ENCODE measurements at regions not wholly inside any gene's neighbourhood (a gene's known extent, or its start where the extent isn't known, plus 50 kb on each side); places are given as distances from the start of the nearest gene placed in this dataset.

DNA sequence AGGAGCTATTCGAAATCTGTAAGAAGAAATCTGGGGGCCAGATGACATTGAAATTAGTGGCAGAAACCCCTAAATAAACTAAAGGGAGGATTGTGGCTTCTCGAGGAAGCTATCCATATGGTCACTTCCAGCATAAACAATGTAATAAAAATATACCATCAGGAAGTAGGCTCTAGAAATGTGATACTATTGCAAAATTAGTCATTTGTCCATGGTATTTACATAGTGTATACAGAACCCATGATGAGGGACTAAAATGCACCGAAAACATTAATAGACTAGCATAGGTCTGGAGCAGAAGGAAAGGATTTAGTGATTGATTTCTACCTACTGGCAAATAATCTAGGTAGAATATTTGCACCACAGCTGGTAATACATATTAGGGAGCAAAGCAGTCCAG lies 1344.0 kb downstream of the FSTL5 start:
- no peak overlapping the region for H3K27ac ChIP-seq
- CTCF ChIA-PET = no interaction called here
- H3K4me3 ChIP-seq = no peak overlapping the region
- POLR2A ChIA-PET = no interaction called here
- H3K9me3 ChIP-seq = no peaks in the 10 kb centered on the region
- no peaks in the 10 kb centered on the region for H3K4me1 ChIP-seq
- no peak overlapping the region for H3K4me2 ChIP-seq
- no peak for FAIRE-seq
- TF ChIP-seq FOXS1 (CRISPR knock-in tag; IDR thresholded peaks at IDR 0.05) = no peak
- no peak for TF ChIP-seq RARB (CRISPR knock-in tag; IDR thresholded peaks at IDR 0.05)
- TF ChIP-seq SREBF2 (IDR thresholded peaks at IDR 0.05) = no peak
- TF ChIP-seq ESRRA (IDR thresholded peaks at IDR 0.05; ENCODE audit: borderline replicate concordance, low read length) = no peak
- TF ChIP-seq, protein P1, sequence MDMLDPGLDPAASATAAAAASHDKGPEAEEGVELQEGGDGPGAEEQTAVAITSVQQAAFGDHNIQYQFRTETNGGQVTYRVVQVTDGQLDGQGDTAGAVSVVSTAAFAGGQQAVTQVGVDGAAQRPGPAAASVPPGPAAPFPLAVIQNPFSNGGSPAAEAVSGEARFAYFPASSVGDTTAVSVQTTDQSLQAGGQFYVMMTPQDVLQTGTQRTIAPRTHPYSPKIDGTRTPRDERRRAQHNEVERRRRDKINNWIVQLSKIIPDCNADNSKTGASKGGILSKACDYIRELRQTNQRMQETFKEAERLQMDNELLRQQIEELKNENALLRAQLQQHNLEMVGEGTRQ (IDR thresholded peaks at IDR 0.05) = no peak
- TF ChIP-seq, protein P2, sequence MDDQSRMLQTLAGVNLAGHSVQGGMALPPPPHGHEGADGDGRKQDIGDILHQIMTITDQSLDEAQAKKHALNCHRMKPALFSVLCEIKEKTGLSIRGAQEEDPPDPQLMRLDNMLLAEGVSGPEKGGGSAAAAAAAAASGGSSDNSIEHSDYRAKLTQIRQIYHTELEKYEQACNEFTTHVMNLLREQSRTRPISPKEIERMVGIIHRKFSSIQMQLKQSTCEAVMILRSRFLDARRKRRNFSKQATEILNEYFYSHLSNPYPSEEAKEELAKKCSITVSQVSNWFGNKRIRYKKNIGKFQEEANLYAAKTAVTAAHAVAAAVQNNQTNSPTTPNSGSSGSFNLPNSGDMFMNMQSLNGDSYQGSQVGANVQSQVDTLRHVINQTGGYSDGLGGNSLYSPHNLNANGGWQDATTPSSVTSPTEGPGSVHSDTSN (IDR thresholded peaks at IDR 0.05) = no peak
- TF ChIP-seq HOXA7 (CRISPR knock-in tag; IDR thresholded peaks at IDR 0.05) = no peak
- TF ChIP-seq EP300 (IDR thresholded peaks at IDR 0.05) = no peak
- TF ChIP-seq CBX8 (IDR thresholded peaks at IDR 0.05) = no peak
- DNase-seq (ENCODE audit: low read depth in 1 of 2, low spot score in 1 of 2) = no peak
- ATAC-seq = no peak
- 25% methylated on average over 3 of the region's 3 CpGs for WGBS (ENCODE audit: missing lambda C conversion rate)

DNA sequence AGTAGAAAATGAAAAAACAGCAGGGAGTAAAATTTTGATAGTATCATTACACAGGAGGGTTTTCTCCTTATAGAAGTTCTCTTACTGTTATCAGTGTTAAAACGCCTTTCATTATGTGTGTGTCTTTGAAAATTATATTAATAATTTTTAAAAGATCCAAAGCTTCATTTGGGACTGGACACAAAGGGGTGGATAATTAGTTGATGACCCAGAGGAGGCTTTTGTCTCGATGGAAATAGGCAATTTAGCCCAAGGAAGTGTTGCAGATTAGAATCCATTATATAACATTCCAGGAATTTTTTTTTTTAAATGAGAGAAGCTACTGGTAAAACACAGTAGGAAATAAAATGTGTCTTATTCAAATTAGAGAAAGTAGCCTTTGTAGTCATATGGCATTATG lies 1339.3 kb downstream of the FSTL5 start:
- ChIA-PET POLR2A (no interaction called here), CTCF (no interaction called here)
- no peak for FAIRE-seq
- no peak for ATAC-seq
- 20% methylated on average over 2 of the region's 2 CpGs for WGBS (ENCODE audit: missing lambda C conversion rate)
- H3K27ac ChIP-seq = no peak overlapping the region
- DNase-seq (ENCODE audit: low read depth in 1 of 2, low spot score in 1 of 2) = no peak
- no peaks in the 10 kb centered on the region for H3K9me3 ChIP-seq
- H3K4me1 ChIP-seq = no peaks in the 10 kb centered on the region
- no peak overlapping the region for H3K4me2 ChIP-seq
- TF ChIP-seq, protein P3, sequence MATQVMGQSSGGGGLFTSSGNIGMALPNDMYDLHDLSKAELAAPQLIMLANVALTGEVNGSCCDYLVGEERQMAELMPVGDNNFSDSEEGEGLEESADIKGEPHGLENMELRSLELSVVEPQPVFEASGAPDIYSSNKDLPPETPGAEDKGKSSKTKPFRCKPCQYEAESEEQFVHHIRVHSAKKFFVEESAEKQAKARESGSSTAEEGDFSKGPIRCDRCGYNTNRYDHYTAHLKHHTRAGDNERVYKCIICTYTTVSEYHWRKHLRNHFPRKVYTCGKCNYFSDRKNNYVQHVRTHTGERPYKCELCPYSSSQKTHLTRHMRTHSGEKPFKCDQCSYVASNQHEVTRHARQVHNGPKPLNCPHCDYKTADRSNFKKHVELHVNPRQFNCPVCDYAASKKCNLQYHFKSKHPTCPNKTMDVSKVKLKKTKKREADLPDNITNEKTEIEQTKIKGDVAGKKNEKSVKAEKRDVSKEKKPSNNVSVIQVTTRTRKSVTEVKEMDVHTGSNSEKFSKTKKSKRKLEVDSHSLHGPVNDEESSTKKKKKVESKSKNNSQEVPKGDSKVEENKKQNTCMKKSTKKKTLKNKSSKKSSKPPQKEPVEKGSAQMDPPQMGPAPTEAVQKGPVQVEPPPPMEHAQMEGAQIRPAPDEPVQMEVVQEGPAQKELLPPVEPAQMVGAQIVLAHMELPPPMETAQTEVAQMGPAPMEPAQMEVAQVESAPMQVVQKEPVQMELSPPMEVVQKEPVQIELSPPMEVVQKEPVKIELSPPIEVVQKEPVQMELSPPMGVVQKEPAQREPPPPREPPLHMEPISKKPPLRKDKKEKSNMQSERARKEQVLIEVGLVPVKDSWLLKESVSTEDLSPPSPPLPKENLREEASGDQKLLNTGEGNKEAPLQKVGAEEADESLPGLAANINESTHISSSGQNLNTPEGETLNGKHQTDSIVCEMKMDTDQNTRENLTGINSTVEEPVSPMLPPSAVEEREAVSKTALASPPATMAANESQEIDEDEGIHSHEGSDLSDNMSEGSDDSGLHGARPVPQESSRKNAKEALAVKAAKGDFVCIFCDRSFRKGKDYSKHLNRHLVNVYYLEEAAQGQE (IDR thresholded peaks at IDR 0.05) = no peak
- TF ChIP-seq ZC3H11A (IDR thresholded peaks at IDR 0.05) = no peak
- TF ChIP-seq, protein P1 (IDR thresholded peaks at IDR 0.05) = no peak
- TF ChIP-seq NR3C1 (IDR thresholded peaks at IDR 0.05) = no peak
- no peak for TF ChIP-seq ZSCAN20 (CRISPR knock-in tag; IDR thresholded peaks at IDR 0.05)
- TF ChIP-seq, protein P2 (IDR thresholded peaks at IDR 0.05) = no peak
- no peak for TF ChIP-seq RAD21 (conservative IDR thresholded peaks at IDR 0.05 in 1 of 2, IDR thresholded peaks at IDR 0.05 in 1 of 2)
- no peak for TF ChIP-seq KDM5A (IDR thresholded peaks at IDR 0.05)
- TF ChIP-seq CEBPB (IDR thresholded peaks at IDR 0.05) = no peak
- no peak for TF ChIP-seq RFX5 (IDR thresholded peaks at IDR 0.05)
- TF ChIP-seq, protein P4, sequence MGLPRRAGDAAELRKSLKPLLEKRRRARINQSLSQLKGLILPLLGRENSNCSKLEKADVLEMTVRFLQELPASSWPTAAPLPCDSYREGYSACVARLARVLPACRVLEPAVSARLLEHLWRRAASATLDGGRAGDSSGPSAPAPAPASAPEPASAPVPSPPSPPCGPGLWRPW (IDR thresholded peaks at IDR 0.05) = no peak
- TF ChIP-seq KDM1A (IDR thresholded peaks at IDR 0.05; ENCODE audit: low read depth) = no peak
- TF ChIP-seq, protein P5, sequence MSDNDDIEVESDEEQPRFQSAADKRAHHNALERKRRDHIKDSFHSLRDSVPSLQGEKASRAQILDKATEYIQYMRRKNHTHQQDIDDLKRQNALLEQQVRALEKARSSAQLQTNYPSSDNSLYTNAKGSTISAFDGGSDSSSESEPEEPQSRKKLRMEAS (IDR thresholded peaks at IDR 0.05) = no peak
- TF ChIP-seq CBX8 (IDR thresholded peaks at IDR 0.05) = no peak
- no peak for TF ChIP-seq TP53 (CRISPR knock-in tag; IDR thresholded peaks at IDR 0.05)
- TF ChIP-seq HOXB13 (CRISPR knock-in tag; IDR thresholded peaks at IDR 0.05; ENCODE audit: low read depth) = no peak
- H3K4me3 ChIP-seq = no peak overlapping the region
